ENCODE measurements at regions not wholly inside any gene's neighbourhood (a gene's known extent, or its start where the extent isn't known, plus 50 kb on each side); places are given as distances from the start of the nearest gene placed in this dataset.

GRCh38 chr7:68265258-68265657, 1268.6 kb downstream of the TYW1 start:
- no peak for TF ChIP-seq RXRA (IDR thresholded peaks at IDR 0.05; ENCODE audit: insufficient read depth, low read depth, low read length)
- H3K4me2 ChIP-seq (ENCODE audit: insufficient read depth in 1 of 2, low read depth in 2 of 2, low read length in 2 of 2): no peak overlapping the region
- H2BK12ac ChIP-seq (ENCODE audit: low read depth, low read length): no peak overlapping the region
- H2BK120ac ChIP-seq (replicated peaks; ENCODE audit: low read depth, low read length): no peak overlapping the region
- H4K8ac ChIP-seq (ENCODE audit: extremely low read depth, insufficient read depth, low read length): no peak overlapping the region
- 83% methylated on average over 3 of the region's 3 CpGs; no CpG with 5 or more reads in 1 of the 2 experiments for WGBS, 2 experiments (ENCODE audit: extremely low coverage in 1 of 2, insufficient coverage in 1 of 2, insufficient read length in 1 of 2, insufficient replicate concordance in 2 of 2, low coverage in 1 of 2, low lambda C conversion rate in 2 of 2, missing lambda C conversion rate in 1 of 2)
- no peak overlapping the region for H4K5ac ChIP-seq (ENCODE audit: insufficient read length, low read depth, low read length)
- H3K4me1 ChIP-seq (replicated peaks in 1 of 4; ENCODE audit: control insufficient read depth in 3 of 4, insufficient read depth in 4 of 4, low read length in 3 of 4): no peaks in the 10 kb centered on the region
- H3K27me3 ChIP-seq (replicated peaks in 1 of 4; ENCODE audit: control insufficient read depth in 3 of 4, extremely low read depth in 1 of 4, insufficient read depth in 3 of 4, low read length in 3 of 4): no peaks in the 10 kb centered on the region
- H3K36me3 ChIP-seq (ENCODE audit: control insufficient read depth in 2 of 4, insufficient read depth in 4 of 4, low read length in 3 of 4): no peaks in the 10 kb centered on the region
- no peak overlapping the region for H3K23ac ChIP-seq (ENCODE audit: insufficient read length)
- H3K56ac ChIP-seq (replicated peaks; ENCODE audit: insufficient read length, low read depth, low read length): no peak overlapping the region
- H2BK15ac ChIP-seq (ENCODE audit: low read length): no peak overlapping the region
- FAIRE-seq (no peak), DNase-seq (ENCODE audit: low read depth in 1 of 2, low spot score in 2 of 2) (peak in 1 of 2 experiments; percentile 1)
- H2AK5ac ChIP-seq (ENCODE audit: low read depth, low read length): no peak overlapping the region
- H3K18ac ChIP-seq (ENCODE audit: extremely low read depth, low read length): no peak overlapping the region
- CTCF ChIA-PET (ENCODE audit: partially characterized antibody): no interaction called here
- H3K79me2 ChIP-seq (ENCODE audit: control insufficient read depth in 1 of 2, insufficient read depth in 2 of 2, low read length in 2 of 2): no peaks in the 10 kb centered on the region
- no peaks in the 10 kb centered on the region for H4K20me1 ChIP-seq (replicated peaks in 1 of 2; ENCODE audit: control insufficient read depth in 1 of 2, insufficient read depth in 2 of 2, low read length in 2 of 2)
- no peak overlapping the region for H3K14ac ChIP-seq (ENCODE audit: insufficient read length)
- no peak overlapping the region for H2AFZ ChIP-seq (ENCODE audit: low read length)
- no peak overlapping the region for H3K9ac ChIP-seq (replicated peaks in 1 of 4; ENCODE audit: extremely low read depth in 1 of 4, low read depth in 3 of 4, low read length in 3 of 4)
- no peaks in the 10 kb centered on the region for H3K23me2 ChIP-seq (ENCODE audit: low read depth, low read length)
- no peak overlapping the region; the same call in 1 of the 2 replicates for H2BK20ac ChIP-seq (ENCODE audit: low read length)
- no peaks in the 10 kb centered on the region for H3K9me3 ChIP-seq (ENCODE audit: insufficient read depth in 2 of 2, low read depth in 1 of 2, low read length in 1 of 2)
- H3K4ac ChIP-seq (replicated peaks; ENCODE audit: insufficient read length, low read depth, low read length): no peak overlapping the region
- H3K79me1 ChIP-seq (ENCODE audit: low read depth, low read length): no peaks in the 10 kb centered on the region
- no peak overlapping the region for H3K4me3 ChIP-seq (ENCODE audit: extremely low read depth in 1 of 4, insufficient read depth in 2 of 4, low read depth in 3 of 4, low read length in 4 of 4)
- no peak overlapping the region for H4K91ac ChIP-seq (replicated peaks; ENCODE audit: insufficient read length, low read length)
- POLR2A ChIA-PET (ENCODE audit: partially characterized antibody): interaction anchor here (0.8 kb wide), 1 partner anchor 9 kb away, joined by 3 read pairs; no protein-coding TSS in a partner anchor
- H3K27ac ChIP-seq (ENCODE audit: low read depth, low read length): no peak overlapping the region
- H2BK5ac ChIP-seq (ENCODE audit: low read depth, low read length): no peak overlapping the region

Measured in H1 (cell line).